SK-N-SH (cell line): ENCODE measurements at regions not wholly inside any gene's neighbourhood (a gene's known extent, or its start where the extent isn't known, plus 50 kb on each side); places are given as distances from the start of the nearest gene placed in this dataset.

Experiments used
- CTCF ChIA-PET: fragments of 300-600, 350-600 bp; formaldehyde crosslinking; extraction: SDS; loops from one replicate; lab custom pipeline; 2021; lab: Yijun Ruan, JAX
- POLR2A ChIA-PET: fragments of 350-600 bp; sonication (Branson Sonifier 250); formaldehyde crosslinking; extraction: SDS; loops from one replicate; lab custom pipeline; 2020; ENCODE audit warnings: antibody characterized with exemption, inconsistent platforms; lab: Yijun Ruan, JAX
- DNase-seq: peaks from one replicate; pipeline ENCODE4 v3.0.0; 2012
- H2AFZ ChIP-seq: fragments of 200-600 bp; sonication (generic); 2 replicates; pipeline ENCODE4 v1.8.1; 2016; ENCODE audit warnings: antibody characterized with exemption, mild to moderate bottlenecking, low read depth
- H3F3A ChIP-seq: fragments of 200-600 bp; sonication (generic); replicated peaks from 2 replicates; pipeline ENCODE3; 2016; ENCODE audit warnings: antibody characterized with exemption, mild to moderate bottlenecking; ENCODE audit not compliant: insufficient read depth
- H3K27ac ChIP-seq, 2 experiments: fragments of 200-500 bp in 1 of 2; fragments of 200-600 bp in 1 of 2; sonication (Bioruptor generic) in 1 of 2; sonication (generic), shearing (Covaris generic) in 1 of 2; 2 replicates each; pipeline versions ENCODE4 v1.5.1 to v1.6.1; 2014 to 2016; ENCODE audit warnings: low read depth in 2 of 2, inconsistent platforms in 1 of 2, low read length in 1 of 2, mild to moderate bottlenecking in 1 of 2, mixed read lengths in 1 of 2
- H3K27me3 ChIP-seq: fragments of 200-600 bp; sonication (generic), shearing (Covaris generic); 2 replicates; pipeline ENCODE4 v1.6.1; 2016; ENCODE audit warnings: mixed run types; ENCODE audit not compliant: insufficient read depth
- H3K36me3 ChIP-seq, 2 experiments: fragments of 200-500 bp in 1 of 2; fragments of 200-600 bp in 1 of 2; sonication (Bioruptor generic) in 1 of 2; sonication (generic) in 1 of 2; replicated peaks in 1 of 2; 2 replicates each; pipeline versions ENCODE3 to v1.5.1; 2014 to 2016; ENCODE audit warnings: low read length in 1 of 2, mild to moderate bottlenecking in 1 of 2; ENCODE audit not compliant: insufficient read depth in 2 of 2, control insufficient read depth in 1 of 2
- H3K4me1 ChIP-seq, 2 experiments: fragments of 200-500 bp in 1 of 2; fragments of 200-600 bp in 1 of 2; sonication (Bioruptor generic) in 1 of 2; sonication (generic), shearing (Covaris generic) in 1 of 2; 2 replicates each; pipeline versions ENCODE4 v1.5.1 to v1.6.1; 2014 to 2016; ENCODE audit warnings: low read depth in 1 of 2, low read length in 1 of 2, mixed run types in 1 of 2; ENCODE audit not compliant: insufficient read depth in 2 of 2, control insufficient read depth in 1 of 2
- H3K4me2 ChIP-seq: fragments of 200-600 bp; sonication (generic), shearing (Covaris generic); 2 replicates; pipeline ENCODE4 v1.6.1; 2017; ENCODE audit warnings: mixed run types
- H3K4me3 ChIP-seq, 2 experiments: fragments of 200-500 bp in 1 of 2; fragments of 200-600 bp in 1 of 2; sonication (Bioruptor generic) in 1 of 2; sonication (generic), shearing (Covaris generic) in 1 of 2; 2 replicates each; pipeline versions ENCODE4 v1.5.1 to v1.8.1; 2014 to 2016; ENCODE audit warnings: low read depth in 2 of 2, inconsistent platforms in 1 of 2, low read length in 1 of 2, mild to moderate bottlenecking in 1 of 2, mixed read lengths in 1 of 2, moderate library complexity in 1 of 2
- H3K79me2 ChIP-seq: fragments of 200-600 bp; sonication (generic); 2 replicates; pipeline ENCODE4 v1.8.1; 2017; ENCODE audit warnings: mild to moderate bottlenecking; ENCODE audit not compliant: insufficient read depth
- H3K9ac ChIP-seq: fragments of 200-600 bp; sonication (generic); 2 replicates; pipeline ENCODE4 v1.6.1; 2017; ENCODE audit warnings: mixed run types
- H3K9me2 ChIP-seq: fragments of 200-600 bp; sonication (generic); 2 replicates; pipeline ENCODE4 v1.6.1; 2017; ENCODE audit warnings: mixed run types
- H3K9me3 ChIP-seq: fragments of 200-600 bp; sonication (generic); 2 replicates; pipeline ENCODE4 v1.6.1; 2017; ENCODE audit warnings: mixed run types, mild to moderate bottlenecking, moderate library complexity
- H4K20me1 ChIP-seq: fragments of 200-600 bp; sonication (generic); 2 replicates; pipeline ENCODE4 v1.6.1; 2017; ENCODE audit warnings: mild to moderate bottlenecking, mixed run types; ENCODE audit not compliant: insufficient read depth
- MAX ChIP-seq: IDR thresholded peaks from 2 replicates; pipeline ENCODE4 v1.4.0; 2012; ENCODE audit warnings: low read depth
- MEF2A ChIP-seq: IDR thresholded peaks from 2 replicates; pipeline ENCODE4 v1.4.0; 2012; ENCODE audit warnings: low read depth, borderline replicate concordance
- MXI1 ChIP-seq: IDR thresholded peaks from 2 replicates; pipeline ENCODE4 v1.6.1; 2012; ENCODE audit warnings: mild to moderate bottlenecking, low read depth, low read length, improper control_type of control experiment
- NFIC ChIP-seq: IDR thresholded peaks from 2 replicates; pipeline ENCODE4 v1.4.0; 2012; ENCODE audit warnings: borderline replicate concordance
- NRF1 ChIP-seq: IDR thresholded peaks from 2 replicates; pipeline ENCODE4 v1.6.1; 2012; ENCODE audit warnings: low read depth, mild to moderate bottlenecking, low read length
- PBX3 ChIP-seq: IDR thresholded peaks from 2 replicates; pipeline ENCODE4; 2012
- RFX5 ChIP-seq: IDR thresholded peaks from 2 replicates; pipeline ENCODE4 v1.6.1; 2012; ENCODE audit warnings: mild to moderate bottlenecking, improper control_type of control experiment, low read length
- SIN3A ChIP-seq: IDR thresholded peaks from 2 replicates; pipeline ENCODE4 v1.6.1; 2012; ENCODE audit warnings: low read depth, mild to moderate bottlenecking, low read length, moderate library complexity, borderline replicate concordance
- USF1 ChIP-seq: IDR thresholded peaks from 2 replicates; pipeline ENCODE4 v1.4.0; 2012; ENCODE audit warnings: low read depth, borderline replicate concordance
- WGBS: methylation state at CpG from one replicate; pipeline ENCODE4 v1.1.6; 2017; ENCODE audit warnings: low lambda C conversion rate; 5-methylcytosine and 5-hydroxymethylcytosine counted together

GRCh38 chr13:73842626-73843025 is 291.6 kb downstream of the KLF12 start:
- ChIA-PET CTCF (interaction anchor here (1.3 to 2.1 kb wide), 2 partner anchors 444 to 1377 kb away, joined by 4 to 6 read pairs; no protein-coding TSS in a partner anchor), POLR2A (no interaction called here)
- Histone ChIP-seq H4K20me1 (no peaks in the 10 kb centered on the region), H3K4me2 (no peak overlapping the region), H3K79me2 (no peaks in the 10 kb centered on the region), H3K4me3 (no peak overlapping the region), H2AFZ (no peak overlapping the region), H3K36me3 (peaks cover 3 to 9% of the 10 kb centered on the region in 2 experiments), H3K9me2 (no peaks in the 10 kb centered on the region), H3K27me3 (no peaks in the 10 kb centered on the region), H3K9ac (no peak overlapping the region), H3K9me3 (no peaks in the 10 kb centered on the region), H3K4me1 (peaks cover 0 to 4% of the 10 kb centered on the region in 2 experiments; a peak in 2 of 4 replicates), H3F3A (peaks cover 4% of the 10 kb centered on the region), H3K27ac (no peak overlapping the region)
- WGBS = 95% methylated on average over 4 of the region's 4 CpGs
- TF ChIP-seq NFIC (no peak), MAX (no peak), RFX5 (no peak), MXI1 (no peak), MEF2A (no peak), SIN3A (no peak), PBX3 (no peak)
- no peak for DNase-seq

GRCh38 chr13:73842184-73842583 is 292.0 kb downstream of the KLF12 start:
- no peak overlapping the region for H3K9ac ChIP-seq
- H3K79me2 ChIP-seq = no peaks in the 10 kb centered on the region
- no peak overlapping the region for H3K4me2 ChIP-seq
- H3K27ac ChIP-seq = no peak overlapping the region
- no peak overlapping the region for H3K4me3 ChIP-seq
- no peak for TF ChIP-seq NRF1
- no peak for TF ChIP-seq MEF2A
- TF ChIP-seq USF1 = no peak
- TF ChIP-seq, all 33 proteins: peak for 0
- Histone ChIP-seq H2AFZ (no peak overlapping the region), H3K9me3 (no peaks in the 10 kb centered on the region), H4K20me1 (no peaks in the 10 kb centered on the region), H3K4me1 (peaks cover 0 to 4% of the 10 kb centered on the region in 2 experiments; a peak in 2 of 4 replicates), H3K36me3 (peaks cover 3 to 9% of the 10 kb centered on the region in 2 experiments), H3K9me2 (no peaks in the 10 kb centered on the region), H3K27me3 (no peaks in the 10 kb centered on the region), H3F3A (peaks cover 4% of the 10 kb centered on the region)
- WGBS = 90% methylated on average over 5 of the region's 5 CpGs
- ChIA-PET POLR2A (no interaction called here), CTCF (interaction anchor here (1.3 to 2.1 kb wide), 2 partner anchors 445 to 1378 kb away, joined by 4 to 6 read pairs; no protein-coding TSS in a partner anchor)
- DNase-seq = no peak
